Glutamatergic neuron (in vitro differentiated cells): ENCODE measurements at regions not wholly inside any gene's neighbourhood (a gene's known extent, or its start where the extent isn't known, plus 50 kb on each side); places are given as distances from the start of the nearest gene placed in this dataset.

Experiments
- DNase-seq: peaks from one replicate; pipeline ENCODE4 v3.0.0; 2022
- H3K27ac Mint-ChIP-seq: one replicate; pipeline ENCODE4 v1.8.0; 2020; ENCODE audit warnings: mild to moderate bottlenecking, mixed read lengths, inconsistent platforms; ENCODE audit not compliant: unreplicated experiment
- H3K27me3 Mint-ChIP-seq: one replicate; pipeline ENCODE4 v1.8.0; 2020; ENCODE audit warnings: mild to moderate bottlenecking, moderate library complexity, mixed read lengths, inconsistent platforms; ENCODE audit not compliant: unreplicated experiment
- H3K36me3 Mint-ChIP-seq: one replicate; pipeline ENCODE4 v1.8.0; 2020; ENCODE audit warnings: mild to moderate bottlenecking, mixed read lengths, inconsistent platforms; ENCODE audit not compliant: unreplicated experiment
- H3K4me1 Mint-ChIP-seq: one replicate; pipeline ENCODE4 v1.8.0; 2020; ENCODE audit warnings: mild to moderate bottlenecking, low read depth, mixed read lengths, inconsistent platforms; ENCODE audit not compliant: unreplicated experiment
- H3K4me3 Mint-ChIP-seq: one replicate; pipeline ENCODE4 v1.8.0; 2020; ENCODE audit warnings: mild to moderate bottlenecking, mixed read lengths, inconsistent platforms; ENCODE audit not compliant: unreplicated experiment
- H3K9me3 Mint-ChIP-seq: one replicate; pipeline ENCODE4 v1.8.0; 2020; ENCODE audit warnings: mild to moderate bottlenecking, moderate library complexity, mixed read lengths, inconsistent platforms; ENCODE audit not compliant: unreplicated experiment
- CTCF ChIP-seq: fragments of 200-600 bp; sonication (generic); IDR thresholded peaks from one replicate; pipeline ENCODE4 v1.5.0; 2021; ENCODE audit not compliant: partially characterized antibody, unreplicated experiment

- TF ChIP-seq CTCF: no peak
- no peaks in the 10 kb centered on the region for H3K36me3 Mint-ChIP-seq
- peaks cover 2% of the 10 kb centered on the region for H3K27me3 Mint-ChIP-seq
- no peak for DNase-seq
- no peak overlapping the region for H3K27ac Mint-ChIP-seq
- no peaks in the 10 kb centered on the region for H3K4me1 Mint-ChIP-seq
- H3K4me3 Mint-ChIP-seq: no peak overlapping the region
- H3K9me3 Mint-ChIP-seq: peaks cover 1% of the 10 kb centered on the region
Observed at GRCh38 chr1:79190074-79190473, 183.5 kb upstream of the ADGRL4 start.

GRCh38 chr1:79188337-79188736 lies 181.8 kb upstream of the ADGRL4 start:
- Mint-ChIP-seq H3K27me3 (peaks cover 2% of the 10 kb centered on the region), H3K27ac (no peak overlapping the region), H3K4me3 (no peak overlapping the region), H3K36me3 (no peaks in the 10 kb centered on the region), H3K4me1 (no peaks in the 10 kb centered on the region), H3K9me3 (peaks cover 1% of the 10 kb centered on the region)
- DNase-seq: no peak
- TF ChIP-seq CTCF: no peak

GRCh38 chr1:79186260-79186659 lies 179.7 kb upstream of the ADGRL4 start:
- H3K9me3 Mint-ChIP-seq: peaks cover 1% of the 10 kb centered on the region
- no peaks in the 10 kb centered on the region for H3K36me3 Mint-ChIP-seq
- H3K4me3 Mint-ChIP-seq: no peak overlapping the region
- no peak for TF ChIP-seq CTCF
- H3K27ac Mint-ChIP-seq: no peak overlapping the region
- peaks cover 2% of the 10 kb centered on the region for H3K27me3 Mint-ChIP-seq
- DNase-seq: no peak
- no peaks in the 10 kb centered on the region for H3K4me1 Mint-ChIP-seq

GRCh38 chr1:79177844-79178243 lies 171.3 kb upstream of the ADGRL4 start:
- no peak for TF ChIP-seq CTCF
- Mint-ChIP-seq H3K27ac (no peak overlapping the region), H3K36me3 (no peaks in the 10 kb centered on the region), H3K9me3 (peaks cover 2% of the 10 kb centered on the region), H3K4me1 (no peaks in the 10 kb centered on the region), H3K4me3 (no peak overlapping the region), H3K27me3 (no peaks in the 10 kb centered on the region)
- no peak for DNase-seq

GRCh38 chr1:79161077-79161476 lies 154.5 kb upstream of the ADGRL4 start:
- H3K27ac Mint-ChIP-seq: no peak overlapping the region
- peaks cover 8% of the 10 kb centered on the region for H3K36me3 Mint-ChIP-seq
- H3K27me3 Mint-ChIP-seq: no peaks in the 10 kb centered on the region
- TF ChIP-seq CTCF: no peak
- no peak for DNase-seq
- H3K4me1 Mint-ChIP-seq: no peaks in the 10 kb centered on the region
- no peaks in the 10 kb centered on the region for H3K9me3 Mint-ChIP-seq
- H3K4me3 Mint-ChIP-seq: no peak overlapping the region
